SK-N-SH treated with all-trans-retinoic acid at 6 μM for 48 hours (cell line): ENCODE measurements at regions not wholly inside any gene's neighbourhood (a gene's known extent, or its start where the extent isn't known, plus 50 kb on each side); places are given as distances from the start of the nearest gene placed in this dataset.

Source experiments
- ARNTL ChIP-seq: fragments of 450-650 bp; formaldehyde crosslinking; IDR thresholded peaks from 2 replicates; pipeline ENCODE4 v1.5.0; 2020; ENCODE audit warnings: low read depth, mild to moderate bottlenecking, moderate library complexity, borderline replicate concordance
- OSR1 ChIP-seq: fragments of 250-450 bp; sonication (Bioruptor Pico); IDR thresholded peaks from 2 replicates; pipeline ENCODE4 v1.8.0; 2022; ENCODE audit warnings: moderate library complexity, mild to moderate bottlenecking, inconsistent platforms
- PATZ1 ChIP-seq: fragments of 250-450 bp; sonication (Bioruptor Pico); IDR thresholded peaks from 2 replicates; pipeline ENCODE4 v1.8.0; 2020; ENCODE audit warnings: mild to moderate bottlenecking, moderate library complexity, borderline replicate concordance
- RARB ChIP-seq: fragments of 250-450 bp; sonication (Bioruptor Pico); IDR thresholded peaks from 2 replicates; pipeline ENCODE4 v1.8.0; 2021; ENCODE audit warnings: mild to moderate bottlenecking, moderate library complexity
- TCF4 ChIP-seq: fragments of 250-450 bp; sonication (Bioruptor Pico); IDR thresholded peaks from 2 replicates; pipeline ENCODE4 v1.8.0; 2021; ENCODE audit warnings: mild to moderate bottlenecking, moderate library complexity, borderline replicate concordance
- ZFP3 ChIP-seq: fragments of 250-450 bp; sonication (Bioruptor Pico); IDR thresholded peaks from 2 replicates; pipeline ENCODE4 v1.5.0; 2020; ENCODE audit warnings: mild to moderate bottlenecking, moderate library complexity
- ZFP30 ChIP-seq: fragments of 450-650 bp; formaldehyde crosslinking; IDR thresholded peaks from 2 replicates; pipeline ENCODE4 v1.5.0; 2022; ENCODE audit warnings: mild to moderate bottlenecking, moderate library complexity

- TF ChIP-seq ZFP30 (CRISPR knock-in tag) (no peak), PATZ1 (CRISPR knock-in tag) (no peak), OSR1 (CRISPR knock-in tag) (no peak), TCF4 (CRISPR knock-in tag) (no peak), RARB (CRISPR knock-in tag) (no peak), ARNTL (CRISPR knock-in tag) (no peak), ZFP3 (CRISPR knock-in tag) (no peak)
These were observed 65.9 kb upstream of the ASTN2 start for GRCh38 chr9:117480729-117481128.
